Calu3 (cell line): ENCODE measurements at regions not wholly inside any gene's neighbourhood (a gene's known extent, or its start where the extent isn't known, plus 50 kb on each side); places are given as distances from the start of the nearest gene placed in this dataset.

Experiments
- BruUV-seq: library from RNA; stranded (reverse); fragments of 400-500 nt; replicated peaks from 2 replicates; lab custom pipeline; 2021; lab: Mats Ljungman, UMichigan
- CTCF ChIA-PET: fragments of 300-600 bp; sonication (Branson Sonifier 250); formaldehyde crosslinking; loops from one replicate; lab custom pipeline; 2022; ENCODE audit warnings: antibody characterized with exemption; lab: Charles Lee
- DNase-seq: peaks from one replicate; pipeline ENCODE4 v3.0.0; 2022
- H3K27ac Mint-ChIP-seq: one replicate; pipeline ENCODE4 v1.8.0; 2022; ENCODE audit warnings: mixed read lengths; ENCODE audit not compliant: unreplicated experiment
- H3K27me3 Mint-ChIP-seq: one replicate; pipeline ENCODE4 v1.8.0; 2022; ENCODE audit warnings: mixed read lengths; ENCODE audit not compliant: unreplicated experiment
- H3K36me3 Mint-ChIP-seq: one replicate; pipeline ENCODE4 v1.8.0; 2022; ENCODE audit warnings: mild to moderate bottlenecking, moderate library complexity, mixed read lengths; ENCODE audit not compliant: insufficient read depth, unreplicated experiment
- H3K4me1 Mint-ChIP-seq: one replicate; pipeline ENCODE4 v1.8.0; 2022; ENCODE audit warnings: mild to moderate bottlenecking, low read depth, mixed read lengths; ENCODE audit not compliant: unreplicated experiment
- H3K4me3 Mint-ChIP-seq: one replicate; pipeline ENCODE4 v1.8.0; 2022; ENCODE audit warnings: mild to moderate bottlenecking, low read depth, moderate library complexity, mixed read lengths; ENCODE audit not compliant: unreplicated experiment
- H3K9me3 Mint-ChIP-seq: one replicate; pipeline ENCODE4 v1.8.0; 2022; ENCODE audit warnings: low read depth, mixed read lengths; ENCODE audit not compliant: unreplicated experiment
- intact Hi-C: fragments of 100-400 bp; cut with micrococcal nuclease; formaldehyde crosslinking; loops from one replicate; pipeline ENCODE4 v1.10.0; 2022; ENCODE audit not compliant: unreplicated experiment
- TF ChIP-seq, protein P1 (sequence below): fragments of 200-600 bp; IDR thresholded peaks from one replicate; pipeline ENCODE4 v1.8.0; 2022; ENCODE audit warnings: antibody characterized with exemption; ENCODE audit not compliant: unreplicated experiment

DNA sequence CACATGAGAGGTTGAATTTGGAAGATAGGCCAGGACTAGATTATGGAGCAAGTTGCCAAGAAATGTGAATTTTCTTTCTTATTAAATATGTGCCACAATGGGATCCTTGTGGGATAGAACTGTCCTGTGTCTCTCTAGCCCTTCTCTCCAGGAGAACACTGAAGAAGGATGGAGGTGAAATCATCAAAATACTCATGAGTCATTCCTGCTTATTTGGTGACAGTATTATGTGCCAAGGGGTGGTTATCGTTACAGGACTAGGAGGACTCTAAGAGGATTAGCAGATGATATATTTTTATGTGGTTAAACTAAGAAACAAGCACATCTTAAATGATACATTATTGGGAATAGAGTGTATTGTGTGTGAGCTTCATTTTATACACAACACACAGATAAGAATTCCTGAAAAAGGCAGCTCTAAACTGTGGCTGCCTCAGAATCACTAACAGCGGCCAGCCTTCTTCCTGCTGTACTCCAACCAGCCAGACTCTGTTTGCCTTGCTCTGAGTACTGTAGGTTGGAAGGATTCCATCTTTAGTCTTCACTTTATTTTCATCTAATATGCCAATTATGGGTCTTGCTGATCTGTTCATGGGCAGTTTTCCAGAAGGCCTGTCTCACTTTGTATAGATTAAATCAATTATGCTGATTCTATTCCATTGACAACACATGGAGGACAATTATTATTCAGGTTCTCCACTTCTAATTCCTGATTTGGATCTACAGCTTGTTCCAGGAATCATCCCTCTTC, 325.8 kb downstream of the ABCC12 start:
- no peak overlapping the region for H3K4me3 Mint-ChIP-seq
- no peak overlapping the region for H3K27ac Mint-ChIP-seq
- H3K36me3 Mint-ChIP-seq: no peaks in the 10 kb centered on the region
- intact Hi-C loops: no loop called here
- H3K9me3 Mint-ChIP-seq: peaks cover 7% of the 10 kb centered on the region
- TF ChIP-seq, protein P1, sequence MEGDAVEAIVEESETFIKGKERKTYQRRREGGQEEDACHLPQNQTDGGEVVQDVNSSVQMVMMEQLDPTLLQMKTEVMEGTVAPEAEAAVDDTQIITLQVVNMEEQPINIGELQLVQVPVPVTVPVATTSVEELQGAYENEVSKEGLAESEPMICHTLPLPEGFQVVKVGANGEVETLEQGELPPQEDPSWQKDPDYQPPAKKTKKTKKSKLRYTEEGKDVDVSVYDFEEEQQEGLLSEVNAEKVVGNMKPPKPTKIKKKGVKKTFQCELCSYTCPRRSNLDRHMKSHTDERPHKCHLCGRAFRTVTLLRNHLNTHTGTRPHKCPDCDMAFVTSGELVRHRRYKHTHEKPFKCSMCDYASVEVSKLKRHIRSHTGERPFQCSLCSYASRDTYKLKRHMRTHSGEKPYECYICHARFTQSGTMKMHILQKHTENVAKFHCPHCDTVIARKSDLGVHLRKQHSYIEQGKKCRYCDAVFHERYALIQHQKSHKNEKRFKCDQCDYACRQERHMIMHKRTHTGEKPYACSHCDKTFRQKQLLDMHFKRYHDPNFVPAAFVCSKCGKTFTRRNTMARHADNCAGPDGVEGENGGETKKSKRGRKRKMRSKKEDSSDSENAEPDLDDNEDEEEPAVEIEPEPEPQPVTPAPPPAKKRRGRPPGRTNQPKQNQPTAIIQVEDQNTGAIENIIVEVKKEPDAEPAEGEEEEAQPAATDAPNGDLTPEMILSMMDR: no peak
- no TSS peak for BruUV-seq
- DNase-seq: no peak
- CTCF ChIA-PET: no interaction called here
- peaks cover 18% of the 10 kb centered on the region for H3K27me3 Mint-ChIP-seq
- H3K4me1 Mint-ChIP-seq: no peaks in the 10 kb centered on the region

DNA sequence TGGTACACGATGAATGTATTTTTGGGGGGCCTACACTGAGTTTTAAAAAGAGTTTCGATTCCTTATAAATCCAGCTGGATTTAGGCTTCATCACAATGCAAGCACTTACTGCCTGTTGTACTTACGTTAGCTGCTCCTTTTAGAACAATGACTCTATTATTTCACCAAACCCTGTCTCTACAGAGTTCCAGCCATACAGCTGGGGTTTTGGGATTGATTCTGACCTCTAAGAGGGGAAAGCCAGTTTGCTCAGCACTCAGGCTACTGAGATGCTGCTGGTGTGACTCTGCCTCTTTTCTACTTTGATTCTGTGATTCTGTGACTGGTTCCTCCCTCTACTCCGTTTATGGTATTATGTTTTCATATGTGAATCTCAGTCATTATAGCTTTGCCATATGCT, 329.7 kb downstream of the ABCC12 start:
- intact Hi-C loops: no loop called here
- Mint-ChIP-seq H3K27ac (no peak overlapping the region), H3K4me1 (no peaks in the 10 kb centered on the region), H3K27me3 (peaks cover 12% of the 10 kb centered on the region), H3K36me3 (no peaks in the 10 kb centered on the region), H3K4me3 (no peak overlapping the region), H3K9me3 (peaks cover 2% of the 10 kb centered on the region)
- DNase-seq: no peak
- TF ChIP-seq, protein P1: no peak
- no TSS peak for BruUV-seq
- CTCF ChIA-PET: no interaction called here

DNA sequence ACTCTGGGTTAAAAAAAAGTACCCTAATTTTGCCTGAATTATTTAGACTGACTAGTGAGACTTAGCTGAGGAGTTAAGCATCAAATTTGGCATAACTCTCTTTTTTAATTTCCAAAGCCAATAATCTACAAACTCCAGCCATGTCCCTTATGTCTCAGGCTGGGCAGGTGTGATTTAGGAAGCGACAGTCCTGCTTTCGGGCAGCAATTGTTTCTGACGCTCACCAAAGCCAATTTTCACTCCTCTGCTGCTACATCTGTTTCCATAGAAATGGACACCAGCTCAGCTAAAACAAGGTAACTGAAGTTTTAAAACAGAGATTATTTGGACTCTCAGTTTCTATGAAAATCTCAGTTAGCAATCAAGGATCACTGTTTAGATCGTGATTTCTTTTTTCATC, 338.7 kb downstream of the ABCC12 start:
- Mint-ChIP-seq H3K36me3 (no peaks in the 10 kb centered on the region), H3K27ac (no peak overlapping the region), H3K4me1 (no peaks in the 10 kb centered on the region), H3K4me3 (no peak overlapping the region), H3K9me3 (peaks cover 7% of the 10 kb centered on the region), H3K27me3 (no peaks in the 10 kb centered on the region)
- DNase-seq: no peak
- TF ChIP-seq, protein P1: no peak
- CTCF ChIA-PET: no interaction called here
- no TSS peak for BruUV-seq
- intact Hi-C loops: no loop called here

DNA sequence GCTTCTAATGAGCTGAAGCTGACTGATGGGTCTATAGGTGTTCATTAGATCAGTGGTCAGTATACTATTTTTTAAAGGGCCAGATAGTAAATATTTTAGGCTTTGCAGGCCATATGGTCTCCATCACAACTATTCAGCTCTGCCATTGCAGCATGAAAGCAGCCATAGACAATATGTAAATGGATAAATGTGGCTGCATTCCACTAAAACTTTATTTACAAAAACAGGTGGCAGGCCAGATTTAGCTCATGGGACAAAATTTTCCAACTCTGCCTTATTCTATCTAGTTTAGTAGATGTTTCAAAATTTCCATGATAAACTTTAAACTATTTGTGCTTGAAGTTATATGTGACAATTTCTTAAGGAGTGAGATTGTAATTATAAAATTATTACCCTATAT, 339.3 kb downstream of the ABCC12 start:
- CTCF ChIA-PET: no interaction called here
- no TSS peak for BruUV-seq
- Mint-ChIP-seq H3K4me3 (no peak overlapping the region), H3K27me3 (no peaks in the 10 kb centered on the region), H3K4me1 (no peaks in the 10 kb centered on the region), H3K9me3 (peaks cover 7% of the 10 kb centered on the region), H3K36me3 (no peaks in the 10 kb centered on the region), H3K27ac (no peak overlapping the region)
- intact Hi-C loops: no loop called here
- TF ChIP-seq, protein P1: no peak
- no peak for DNase-seq
